Activated CD8-positive, alpha-beta memory T cell treated with anti-CD3 and anti-CD28 coated beads, Interleukin-2, amount 50 U/mL, for 48 hours (primary cell): ENCODE measurements at regions not wholly inside any gene's neighbourhood (a gene's known extent, or its start where the extent isn't known, plus 50 kb on each side); places are given as distances from the start of the nearest gene placed in this dataset.
"Not testable (repeated sequence)": the region's sequence is repeated elsewhere in the genome, so short reads cannot be mapped to it uniquely, and the experiment has no call there.

Source experiments
- DNase-seq: peaks from one replicate; pipeline ENCODE4 v3.0.0-alpha.2; 2020

DNA sequence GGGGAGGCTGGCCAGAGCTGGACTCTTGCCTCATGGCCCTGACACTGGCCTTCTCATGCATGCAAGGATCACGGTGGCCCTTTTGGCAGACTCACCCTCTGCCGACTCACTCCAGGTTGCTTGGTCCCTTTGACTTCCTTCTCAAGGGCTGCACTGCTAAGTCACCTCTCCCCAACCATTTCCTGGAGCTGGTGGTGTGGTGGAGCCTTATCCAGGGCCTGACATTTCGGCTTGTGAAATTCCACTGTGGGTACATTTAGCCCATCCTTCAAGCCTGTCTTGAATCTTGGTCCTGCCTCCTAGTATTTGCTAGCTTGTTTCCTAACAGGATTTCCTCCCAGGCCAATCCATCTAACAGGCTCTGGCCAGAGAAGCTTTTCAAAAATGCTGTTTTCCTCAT is 52.6 kb upstream of the JUN start:
- no peak for DNase-seq

DNA sequence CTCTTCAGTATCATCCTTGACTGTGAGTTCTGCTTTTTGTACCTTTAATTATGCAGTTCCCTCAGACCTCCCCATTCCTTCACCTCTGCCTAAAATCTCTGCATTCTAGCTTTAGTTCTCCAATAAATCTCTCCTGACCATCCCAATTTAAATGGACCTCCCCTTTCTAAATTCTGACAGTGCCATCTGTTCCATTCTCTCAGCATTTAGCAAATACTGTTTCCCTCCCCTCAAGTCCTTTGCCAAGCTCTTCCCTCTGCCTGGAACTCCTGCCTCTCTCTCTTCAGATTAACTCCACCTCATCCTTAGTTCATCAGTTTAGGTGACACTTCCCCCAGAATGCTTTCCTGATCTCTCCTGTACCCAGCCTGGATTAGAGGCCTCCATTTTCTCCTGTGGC is 54.0 kb upstream of the JUN start:
- DNase-seq = no peak

DNA sequence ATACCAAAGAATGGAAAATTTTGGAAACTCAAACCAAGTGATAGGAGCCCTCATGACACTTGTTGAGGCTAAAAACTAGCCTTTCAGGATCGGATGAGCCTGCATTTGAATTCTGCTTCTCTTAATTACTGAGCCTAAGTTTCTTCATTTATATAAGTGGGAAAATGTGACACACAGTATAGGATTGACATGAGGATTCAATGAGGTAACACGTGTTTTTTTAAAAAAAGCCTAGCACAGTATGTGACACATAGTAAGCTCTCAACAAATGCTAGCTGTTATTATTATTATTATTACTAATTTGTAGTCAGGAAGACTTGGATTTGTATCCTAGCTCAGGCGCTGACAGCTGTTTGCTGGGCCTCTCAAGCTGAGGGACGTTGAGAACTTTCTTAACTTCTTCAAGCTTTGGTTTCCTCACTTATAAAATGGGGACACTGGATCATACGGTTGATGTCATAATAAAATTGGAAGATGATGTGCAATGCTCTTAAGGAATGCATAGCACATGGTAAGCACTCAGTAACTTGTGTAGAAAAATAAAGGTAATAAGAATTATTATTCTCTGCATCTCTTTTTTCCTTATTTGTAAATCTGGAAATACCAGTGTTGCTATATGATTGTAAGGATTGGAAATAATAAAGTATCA is 55.4 kb upstream of the JUN start:
- no peak for DNase-seq

DNA sequence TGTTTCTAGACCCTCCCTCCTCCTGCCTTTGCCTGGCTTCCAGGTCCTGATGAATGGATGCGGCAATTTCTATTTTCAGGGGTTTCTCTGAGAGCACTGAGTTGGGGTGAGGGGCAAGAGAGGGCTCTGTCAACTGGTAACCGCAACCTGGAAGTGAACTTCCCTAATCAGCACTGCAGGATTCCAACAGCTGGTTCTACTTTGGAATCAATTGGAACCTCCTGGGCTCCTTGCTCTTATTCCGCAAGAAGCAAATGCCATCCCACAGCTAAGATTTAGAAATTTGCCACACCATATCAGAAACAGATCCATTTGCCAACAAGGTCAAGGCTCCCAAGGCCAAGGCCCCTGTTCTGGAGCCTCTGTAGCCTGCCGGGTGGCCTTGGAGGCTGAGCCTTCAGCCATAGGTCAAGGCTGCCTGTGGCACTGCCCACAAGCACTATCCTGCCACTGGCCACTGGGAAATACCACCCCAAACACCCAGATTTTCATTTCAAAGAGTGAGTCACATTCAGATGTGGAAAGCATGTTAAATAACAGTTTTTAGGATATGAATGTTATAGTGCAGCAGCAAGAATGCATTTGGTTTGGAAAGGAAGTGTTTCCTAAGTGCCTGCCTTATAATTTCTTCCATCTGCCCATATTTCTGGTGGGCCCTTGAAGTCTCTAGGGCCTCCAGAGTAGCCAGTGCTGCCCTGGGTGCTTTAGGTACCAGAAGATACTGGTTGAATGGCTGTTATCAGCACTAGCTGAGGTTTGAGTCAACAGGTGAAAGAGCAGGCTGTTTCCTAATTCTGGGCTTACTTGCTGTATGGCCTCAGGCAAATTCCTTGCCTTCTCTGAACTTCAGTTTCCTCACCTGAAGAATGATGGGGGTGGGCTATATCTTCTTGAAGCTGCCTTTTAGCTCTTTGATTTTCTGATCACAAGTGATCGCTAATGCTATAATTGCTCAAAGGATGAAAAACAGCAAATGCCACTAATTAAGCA is 56.3 kb upstream of the JUN start:
- no peak for DNase-seq

DNA sequence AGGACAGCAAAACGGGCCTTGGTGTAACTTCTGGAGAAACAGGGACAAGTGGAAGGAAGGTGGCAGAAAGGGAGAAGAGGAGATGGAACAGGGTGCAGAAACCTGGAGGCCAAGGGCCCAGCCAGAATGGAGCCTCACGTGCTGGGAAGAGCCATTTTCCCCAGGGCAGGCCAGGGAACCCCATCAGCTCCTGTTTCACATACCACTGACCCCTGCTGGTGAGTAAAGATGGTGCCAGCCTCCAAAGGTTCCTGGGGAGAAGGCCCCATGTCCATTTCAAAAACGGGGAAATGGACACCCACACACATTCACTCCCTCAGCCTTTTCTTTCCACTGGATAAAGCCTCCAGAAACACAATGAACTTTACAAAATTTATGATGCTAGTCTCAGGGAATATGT is 57.6 kb upstream of the JUN start:
- no peak for DNase-seq

DNA sequence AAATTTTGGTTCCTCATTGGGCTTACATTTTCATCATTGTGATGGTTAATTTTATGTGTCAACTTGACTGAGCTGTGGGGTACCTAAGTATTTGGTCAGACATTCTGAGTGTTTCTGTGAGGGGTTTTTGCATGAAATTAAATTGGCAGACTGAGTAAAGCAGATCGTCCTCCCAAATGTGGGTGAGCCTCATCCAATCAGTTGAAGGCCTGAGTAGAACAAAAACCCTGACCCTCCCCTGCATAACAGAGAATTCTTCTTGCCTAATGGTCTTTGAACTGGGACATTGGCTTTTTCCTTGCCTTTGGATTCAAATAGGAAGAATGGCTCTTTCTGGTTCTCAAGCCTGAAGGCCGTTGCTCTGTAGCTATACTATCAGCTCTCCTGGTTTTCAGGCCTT is 59.1 kb upstream of the JUN start:
- DNase-seq = no peak

DNA sequence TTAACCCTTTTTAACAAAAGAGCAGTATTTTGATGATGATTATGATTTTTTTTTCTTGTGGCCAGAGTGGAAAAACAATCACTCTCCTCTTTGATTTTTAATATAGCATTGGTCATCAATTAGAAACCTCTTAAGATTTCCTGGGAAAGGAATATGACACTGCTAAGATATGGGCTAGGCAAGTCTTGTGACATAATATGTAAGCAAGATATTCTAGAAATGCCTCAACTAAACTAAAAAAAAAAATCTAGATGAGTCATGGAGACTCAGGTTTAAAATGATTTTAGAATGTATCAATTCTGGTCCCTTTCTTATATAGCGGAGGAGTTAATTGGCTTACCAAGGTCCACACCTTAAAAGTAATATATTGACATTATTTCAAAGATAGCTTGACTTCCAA is 60.3 kb upstream of the JUN start:
- no peak for DNase-seq

DNA sequence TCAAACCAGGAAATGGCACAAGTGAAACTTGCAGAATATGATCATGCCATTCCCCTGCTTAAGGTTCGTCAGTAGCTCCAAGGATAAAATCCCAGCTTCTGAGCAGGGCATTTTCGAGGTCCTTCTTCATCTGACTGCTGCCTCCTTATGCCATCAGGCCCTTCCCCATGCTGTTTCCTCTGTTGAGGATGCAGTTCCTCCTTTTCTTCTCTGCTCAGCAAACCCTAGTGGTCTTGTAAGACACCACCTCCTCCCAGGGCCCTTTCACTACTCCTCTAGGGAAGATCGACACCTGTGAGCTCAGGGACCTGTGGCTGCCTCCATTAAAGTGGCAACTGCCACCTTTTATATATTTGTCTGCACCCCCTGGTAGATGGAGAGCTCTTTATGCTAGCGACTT is 62.1 kb upstream of the JUN start:
- no peak for DNase-seq

DNA sequence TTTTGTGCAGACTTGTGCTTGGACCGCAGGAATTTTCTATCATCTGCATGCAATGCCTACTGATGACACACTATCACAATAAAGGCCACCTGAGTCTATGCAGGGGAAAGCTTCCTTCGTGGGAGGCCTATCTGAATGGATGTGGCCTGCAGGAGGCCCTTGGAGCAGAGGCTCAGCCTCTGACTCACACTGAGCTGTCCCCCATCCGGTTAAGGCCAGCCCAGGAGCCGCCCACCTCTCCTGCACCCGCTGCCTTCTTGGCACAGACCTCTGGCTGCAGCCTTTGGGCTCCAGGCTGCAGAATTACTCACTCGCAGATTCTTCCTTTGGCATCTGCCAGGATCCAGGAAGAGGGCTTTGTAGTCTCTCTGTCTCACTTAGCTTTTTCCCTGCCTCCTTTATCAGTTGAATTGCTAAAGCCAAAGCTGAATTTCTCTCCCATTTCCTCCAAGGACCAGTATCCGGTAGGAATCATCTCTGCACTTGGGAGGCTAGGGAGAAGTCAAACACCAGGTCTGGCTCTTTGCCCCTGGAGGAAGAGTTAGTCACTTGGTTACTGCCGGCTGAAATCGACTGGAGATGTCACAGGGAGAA is 65.1 kb upstream of the JUN start:
- DNase-seq = no peak

DNA sequence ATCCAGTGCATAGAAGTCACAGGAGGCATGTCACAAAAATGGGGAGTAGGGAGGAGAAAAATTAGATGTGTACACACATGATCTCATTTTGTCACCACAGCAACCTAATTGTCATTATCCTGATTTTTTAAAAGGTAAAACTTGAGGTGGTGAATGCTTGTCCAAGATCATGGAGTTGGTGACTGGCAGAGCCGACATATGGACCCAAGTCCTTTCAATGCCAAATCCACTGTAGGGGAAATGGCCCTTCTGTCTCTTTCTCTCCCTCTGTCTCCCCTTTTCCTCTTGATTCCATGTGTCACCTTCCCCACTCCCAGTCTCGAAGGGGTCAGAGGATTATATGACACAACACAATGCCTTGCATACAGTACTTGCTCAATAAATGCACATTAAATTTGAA is 65.7 kb upstream of the JUN start:
- DNase-seq = no peak

DNA sequence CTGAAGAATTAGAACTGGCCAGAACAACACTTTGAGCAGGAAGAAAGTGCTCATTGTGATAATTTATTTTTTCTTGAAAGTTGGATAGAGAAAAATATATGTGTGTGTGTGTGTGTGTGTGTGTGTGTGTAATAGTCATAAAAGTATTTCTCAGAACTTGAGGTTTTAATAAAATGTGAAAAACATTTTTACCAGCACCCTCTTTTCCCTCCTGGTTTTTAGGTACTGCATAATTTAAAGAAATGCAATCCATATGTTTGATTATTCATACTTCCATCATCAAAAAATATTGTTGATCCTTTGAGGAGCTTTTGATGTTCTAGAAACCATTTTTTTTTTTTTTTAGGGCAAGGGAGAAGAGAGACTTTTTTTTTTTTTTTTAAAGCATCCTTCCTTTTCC is 66.8 kb upstream of the JUN start:
- DNase-seq = no peak

DNA sequence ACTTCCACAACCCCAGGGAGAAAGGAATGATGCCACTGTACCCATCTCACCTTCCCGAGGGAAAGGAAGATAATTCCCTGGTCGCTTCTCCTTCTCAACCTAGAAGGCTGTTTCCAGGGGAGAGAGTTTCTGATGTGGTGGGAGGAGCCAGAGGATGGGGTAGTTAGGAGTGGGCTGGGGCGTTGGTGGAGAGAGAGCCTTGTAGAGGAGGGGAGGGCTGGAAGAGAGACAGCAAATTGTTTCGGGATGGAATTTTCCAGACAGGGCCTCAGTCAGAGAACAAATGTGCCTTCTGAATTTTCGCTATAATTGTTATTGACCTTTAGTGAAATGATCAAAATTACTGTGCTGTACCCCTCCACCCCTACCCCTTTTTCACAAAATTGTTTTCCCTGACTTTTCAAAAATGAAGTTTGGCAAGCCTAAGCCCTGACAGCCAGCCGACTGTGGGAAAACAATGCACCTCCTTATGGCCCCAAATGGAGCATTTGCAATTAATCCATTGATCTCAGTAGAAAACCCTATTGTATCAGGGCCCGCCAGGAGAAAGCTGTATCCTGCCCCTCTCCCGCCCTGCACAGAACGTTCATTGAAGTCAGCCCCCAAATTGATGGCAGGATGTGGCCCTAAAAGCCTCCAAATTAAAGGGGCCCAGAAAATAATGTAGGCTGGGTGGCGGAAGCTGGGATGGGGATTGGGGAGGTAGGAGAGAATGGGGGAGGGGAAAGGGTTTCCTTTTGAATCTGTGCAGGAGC is 69.1 kb upstream of the JUN start:
- no peak for DNase-seq

DNA sequence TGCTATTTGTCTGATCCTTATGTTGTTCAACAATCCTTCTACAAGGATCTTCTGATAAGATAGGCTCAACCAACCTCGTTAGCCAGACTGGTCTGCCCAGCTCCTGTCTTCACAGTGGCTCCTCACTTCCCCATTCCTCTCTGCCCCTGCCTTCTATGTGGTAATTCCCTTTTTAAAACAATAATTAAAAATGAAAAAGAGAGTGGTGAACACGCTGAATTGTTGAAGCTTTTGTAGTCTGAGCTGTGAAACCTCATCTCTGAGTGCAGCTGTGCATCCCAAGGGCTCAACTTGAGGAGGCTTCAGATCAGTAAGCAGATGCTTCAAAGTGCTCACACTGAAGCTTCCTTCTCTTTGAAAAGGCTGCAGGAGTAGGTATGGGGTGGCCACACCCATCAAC is 70.7 kb upstream of the JUN start:
- no peak for DNase-seq

DNA sequence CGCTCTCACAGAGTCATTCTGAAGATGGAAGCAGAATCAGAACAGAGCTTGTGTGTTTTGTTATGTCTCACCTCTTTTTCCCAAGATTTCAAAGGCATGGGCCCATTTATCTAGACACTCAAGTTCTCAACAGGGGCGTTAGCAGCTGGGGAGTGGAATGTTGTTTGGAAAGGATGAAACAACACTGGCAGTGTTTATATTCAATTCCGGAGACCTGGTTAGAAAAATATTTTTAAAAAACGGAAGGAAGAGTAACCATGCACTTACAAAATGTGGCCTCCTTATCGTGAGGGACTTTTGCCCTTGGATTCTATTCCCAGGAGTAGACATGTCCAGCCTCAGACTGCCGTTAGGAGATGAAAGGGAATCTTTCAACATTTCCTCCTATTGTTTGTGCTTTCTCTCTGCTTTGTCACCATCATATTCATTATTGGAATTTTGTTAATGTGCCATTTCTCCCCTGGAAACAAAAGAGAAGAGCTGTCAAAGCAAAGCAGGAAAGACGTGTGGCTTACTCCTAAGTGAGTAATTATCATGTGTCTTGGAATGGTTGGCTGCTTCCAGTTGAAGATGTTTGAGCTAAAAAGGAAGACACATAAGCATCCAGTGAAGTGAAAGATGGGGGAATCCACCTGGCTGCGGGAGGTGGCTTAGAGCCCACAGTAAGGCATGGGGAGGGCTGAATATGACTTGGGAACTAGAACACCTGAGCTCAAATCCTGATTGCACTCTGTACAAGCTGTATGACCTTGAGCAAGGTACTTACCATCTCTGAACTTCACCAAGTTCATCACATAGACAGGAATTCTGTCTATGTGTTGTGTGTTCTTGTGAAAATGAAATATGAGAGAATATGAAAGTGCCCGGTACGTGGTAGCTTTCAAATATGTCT is 71.7 kb upstream of the JUN start:
- DNase-seq = no peak

DNA sequence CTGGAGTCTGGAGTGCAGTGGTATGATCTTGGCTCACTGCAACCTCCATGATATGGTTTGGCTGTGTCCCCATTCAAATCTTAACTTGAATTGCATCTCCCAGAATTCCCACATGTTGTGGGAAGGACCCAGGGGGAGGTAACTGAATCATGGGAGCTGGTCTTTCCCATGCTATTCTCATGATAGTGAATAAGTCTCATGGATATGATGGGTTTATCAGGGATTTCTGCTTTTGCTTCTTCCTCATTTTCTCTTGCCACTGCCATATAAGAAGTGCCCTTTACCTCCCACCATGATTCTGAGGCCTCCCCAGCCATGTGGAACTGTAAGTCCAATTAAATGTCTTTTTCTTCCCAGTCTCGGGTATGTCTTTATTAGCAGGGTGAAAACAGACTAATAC is 72.4 kb upstream of the JUN start:
- DNase-seq = not testable (repeated sequence)

DNA sequence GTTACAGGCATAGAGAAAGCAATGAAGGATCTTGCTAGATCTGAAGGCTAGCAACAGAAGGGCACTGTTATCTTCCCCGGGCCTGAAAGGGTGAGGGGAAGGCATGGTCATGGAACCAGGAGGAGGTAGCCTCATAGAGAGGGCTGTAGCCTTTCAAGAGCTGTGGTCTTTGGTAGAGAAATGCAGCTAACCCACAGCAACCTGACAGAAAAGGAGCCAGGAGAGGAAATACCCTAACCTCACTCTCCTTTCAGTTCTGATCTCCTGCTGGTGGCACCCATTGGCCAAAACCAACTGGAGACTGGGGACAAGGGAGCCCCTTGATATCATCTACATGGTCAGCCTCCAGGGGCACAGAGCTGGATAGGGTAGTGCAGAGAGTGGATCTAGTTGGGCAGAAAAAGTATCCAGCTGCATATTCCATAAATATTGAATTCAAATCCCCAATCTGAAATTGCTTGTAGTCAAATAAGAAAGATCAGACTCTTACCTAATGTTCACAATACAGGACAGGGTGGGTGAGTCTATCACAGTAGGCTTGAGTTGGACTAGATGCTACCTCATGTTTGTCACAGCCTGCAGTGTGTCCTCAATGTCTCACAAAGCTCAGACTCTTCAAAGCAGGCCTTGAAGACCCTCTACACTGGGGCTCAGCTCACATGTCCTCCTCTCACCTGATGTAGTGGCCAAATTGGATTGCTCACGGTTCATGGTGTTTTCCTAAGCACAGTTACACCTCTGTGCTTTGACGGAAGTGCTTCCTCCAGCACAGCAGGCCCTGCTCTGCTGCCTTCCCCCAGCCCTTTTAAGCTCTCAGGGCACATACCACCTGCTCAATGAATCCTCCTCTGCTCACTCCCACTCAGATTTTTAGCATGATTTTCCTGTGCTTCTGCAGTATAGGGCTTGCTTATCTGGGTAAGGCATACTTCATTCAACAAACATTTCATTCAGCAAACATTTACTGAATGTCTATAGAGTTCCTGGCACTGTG is 74.1 kb upstream of the JUN start:
- no peak for DNase-seq

DNA sequence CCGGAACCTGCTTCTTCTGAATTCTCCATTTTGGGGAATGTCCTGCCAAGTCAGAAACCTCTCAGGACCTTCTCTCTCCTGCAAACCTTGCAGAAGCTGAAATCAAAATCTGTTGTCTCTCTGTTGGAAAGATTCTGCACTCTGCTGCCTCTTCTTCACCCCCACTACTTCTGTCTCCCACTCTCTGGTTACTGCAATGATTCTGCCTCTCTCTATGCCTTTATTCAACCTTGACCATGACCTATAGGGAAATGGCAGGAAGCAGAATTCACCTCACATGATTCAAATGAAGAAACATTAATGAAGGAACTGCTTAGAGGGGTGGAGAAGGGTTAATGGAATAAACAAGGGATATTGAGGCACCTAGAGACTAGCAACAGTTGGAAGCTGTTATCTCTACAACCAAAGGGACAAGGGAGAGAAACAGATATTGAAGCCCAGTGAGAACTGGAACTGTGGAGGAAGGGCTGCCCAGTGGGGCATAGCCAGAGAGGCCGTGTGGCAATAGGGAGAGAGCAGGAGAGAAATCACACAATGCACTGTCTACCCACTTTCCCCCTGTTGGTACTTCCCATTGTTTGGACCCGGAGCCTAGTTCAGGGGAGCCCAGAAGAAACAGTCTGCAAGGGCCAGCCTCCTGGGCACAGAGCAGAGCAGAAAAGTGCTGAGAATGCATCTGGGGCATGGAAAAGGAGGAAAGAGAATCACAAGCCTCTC is 76.1 kb upstream of the JUN start:
- DNase-seq = no peak

DNA sequence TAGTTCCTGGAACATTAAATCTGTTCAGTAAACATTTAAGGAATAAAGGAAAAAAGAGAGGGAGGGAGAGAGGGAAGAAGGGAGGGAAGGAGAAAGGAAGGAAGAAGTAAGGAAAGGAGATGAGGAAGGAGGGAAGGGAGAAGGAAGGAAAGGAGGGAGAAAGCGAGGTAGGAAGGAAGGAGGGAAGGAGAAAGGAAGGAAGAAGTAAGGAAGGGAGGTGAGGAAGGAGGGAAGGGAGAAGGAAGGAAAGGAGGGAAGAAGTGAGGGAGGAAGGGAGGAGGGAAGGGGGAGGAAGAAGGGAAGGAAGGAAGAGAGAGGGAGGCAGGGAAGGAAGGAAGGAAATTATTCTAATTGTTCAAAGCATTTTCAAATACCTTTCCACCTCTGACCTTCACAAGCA is 77.2 kb upstream of the JUN start:
- no peak for DNase-seq

DNA sequence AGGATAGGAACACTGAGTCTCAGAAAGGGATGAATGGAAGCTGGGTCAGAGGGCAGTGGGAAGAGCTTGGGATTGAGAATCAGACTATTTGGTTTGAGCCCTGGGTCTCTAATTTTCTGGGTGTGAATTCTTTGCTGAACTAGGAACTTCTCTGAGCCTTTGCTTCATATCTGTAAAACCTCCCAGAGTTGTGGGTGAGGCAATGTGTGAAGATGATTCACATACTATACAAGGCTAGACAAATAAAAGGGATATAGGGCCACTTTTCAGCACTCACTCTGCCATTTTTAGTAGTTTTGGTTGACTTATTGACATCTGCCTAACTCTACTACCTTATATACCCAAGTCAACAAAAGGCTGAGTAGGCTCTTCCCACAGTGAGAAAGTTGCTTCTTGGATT is 77.7 kb upstream of the JUN start:
- no peak for DNase-seq

DNA sequence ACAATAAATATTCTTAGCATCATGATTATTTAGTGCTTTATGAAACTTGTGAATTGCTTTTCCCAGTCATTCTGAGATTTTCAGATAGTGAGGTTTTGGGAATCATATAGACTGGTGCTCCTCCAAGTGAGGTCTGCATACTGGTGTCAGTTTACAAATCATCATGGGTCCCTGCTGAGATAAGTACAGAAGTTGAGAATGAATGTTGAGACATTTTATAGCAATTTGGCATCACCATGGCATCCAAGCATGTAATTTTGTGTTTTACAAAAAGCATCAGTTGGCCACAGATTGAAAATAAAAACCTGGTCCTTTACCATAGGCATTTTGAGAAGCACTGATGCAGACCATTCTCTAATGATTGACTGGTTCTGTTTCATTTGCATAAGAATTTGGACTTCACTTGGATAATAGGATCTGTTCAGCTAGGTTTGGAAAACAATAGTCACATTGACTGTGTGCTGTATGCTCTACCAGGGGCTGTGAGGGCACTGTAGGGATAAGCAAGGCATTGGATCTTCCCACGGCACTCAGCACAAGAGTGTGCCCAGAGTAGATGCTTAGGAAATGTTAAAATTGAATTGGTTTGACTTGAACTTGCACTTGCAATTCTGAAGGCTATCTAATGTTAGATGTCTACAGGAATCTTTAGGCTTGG is 79.0 kb upstream of the JUN start:
- DNase-seq = no peak
